CD1c-positive myeloid dendritic cell (primary cell): ENCODE measurements at regions not wholly inside any gene's neighbourhood (a gene's known extent, or its start where the extent isn't known, plus 50 kb on each side); places are given as distances from the start of the nearest gene placed in this dataset.
"Not testable (repeated sequence)": the region's sequence is repeated elsewhere in the genome, so short reads cannot be mapped to it uniquely, and the experiment has no call there.

Source experiments
- DNase-seq: peaks from one replicate; pipeline ENCODE4 v3.0.0-alpha.2; 2016; ENCODE audit errors: extremely low spot score

GRCh38 chr14:40271480-40271879 lies 839.2 kb upstream of the FBXO33 start:
- no peak for DNase-seq

GRCh38 chr14:40269436-40269835 lies 837.2 kb upstream of the FBXO33 start:
- no peak for DNase-seq

GRCh38 chr14:40268236-40268635 lies 836.0 kb upstream of the FBXO33 start:
- no peak for DNase-seq

- no peak for DNase-seq
These were observed 832.9 kb upstream of the FBXO33 start for GRCh38 chr14:40265096-40265495.

GRCh38 chr14:40252817-40253447 lies 820.7 kb upstream of the FBXO33 start:
- no peak for DNase-seq

GRCh38 chr14:40248671-40249070 lies 816.4 kb upstream of the FBXO33 start:
- no peak for DNase-seq

- DNase-seq = no peak
These were observed 808.1 kb upstream of the FBXO33 start for GRCh38 chr14:40240245-40240859.

GRCh38 chr14:40232302-40232701 lies 800.1 kb upstream of the FBXO33 start:
- no peak for DNase-seq

GRCh38 chr14:40229676-40230075 lies 797.4 kb upstream of the FBXO33 start:
- DNase-seq = no peak

GRCh38 chr14:40222996-40223395 lies 790.8 kb upstream of the FBXO33 start:
- DNase-seq = no peak

- DNase-seq = no peak
These were observed 789.2 kb upstream of the FBXO33 start for GRCh38 chr14:40221428-40221827.

- DNase-seq = no peak
These were observed 786.8 kb upstream of the FBXO33 start for GRCh38 chr14:40219032-40219431.

- no peak for DNase-seq
These were observed 786.2 kb upstream of the FBXO33 start for GRCh38 chr14:40218282-40218941.

GRCh38 chr14:40216976-40217375 lies 784.7 kb upstream of the FBXO33 start:
- no peak for DNase-seq

- not testable (repeated sequence) for DNase-seq
These were observed 784.2 kb upstream of the FBXO33 start for GRCh38 chr14:40216408-40216807.

GRCh38 chr14:40213701-40214100 lies 781.5 kb upstream of the FBXO33 start:
- DNase-seq = no peak

- DNase-seq = no peak
These were observed 772.4 kb upstream of the FBXO33 start for GRCh38 chr14:40204441-40205175.

GRCh38 chr14:40199101-40199500 lies 766.9 kb upstream of the FBXO33 start:
- DNase-seq = no peak

- DNase-seq = no peak
These were observed 765.1 kb upstream of the FBXO33 start for GRCh38 chr14:40197344-40197743.

GRCh38 chr14:40188006-40188405 lies 755.8 kb upstream of the FBXO33 start:
- no peak for DNase-seq

- no peak for DNase-seq
These were observed 731.9 kb upstream of the FBXO33 start for GRCh38 chr14:40164083-40164482.

- no peak for DNase-seq
These were observed 707.4 kb upstream of the FBXO33 start for GRCh38 chr14:40139657-40140056.

GRCh38 chr14:40133463-40133862 lies 701.2 kb upstream of the FBXO33 start:
- DNase-seq = no peak
